GM12878 (cell line): ENCODE measurements at regions not wholly inside any gene's neighbourhood (a gene's known extent, or its start where the extent isn't known, plus 50 kb on each side); places are given as distances from the start of the nearest gene placed in this dataset.
"Not testable (repeated sequence)": the region's sequence is repeated elsewhere in the genome, so short reads cannot be mapped to it uniquely, and the experiment has no call there.

Experiments used
- ATAC-seq: fragments of 200-7000 bp; cut with Tn5 transposase; 3 replicates; pipeline ENCODE4 v1.9.1; 2020; ENCODE audit warnings: mild to moderate bottlenecking, moderate library complexity
- BruUV-seq: library from RNA; stranded (reverse); fragments of 400-500 nt; replicated peaks from 2 replicates; lab custom pipeline; 2021; lab: Mats Ljungman, UMichigan
- CTCF ChIA-PET: fragments of 300-600 bp; sonication (Branson Sonifier 250); formaldehyde crosslinking; extraction: SDS; loops from one replicate; lab custom pipeline; 2021; ENCODE audit warnings: inconsistent platforms; lab: Yijun Ruan, JAX
- POLR2A ChIA-PET: fragments of 350-600 bp; formaldehyde crosslinking; extraction: SDS; loops from one replicate; lab custom pipeline; 2021; ENCODE audit warnings: inconsistent platforms; lab: Charles Lee
- RAD21 ChIA-PET: fragments of 300-600 bp; sonication (Branson Sonifier 250); formaldehyde crosslinking; loops from one replicate; lab custom pipeline; 2023; ENCODE audit warnings: antibody characterized with exemption; ENCODE audit not compliant: unreplicated experiment; lab: Charles Lee
- SMC1A ChIA-PET: fragments of 300-600 bp; sonication (Branson Sonifier 250); formaldehyde crosslinking; loops from one replicate; lab custom pipeline; 2023; ENCODE audit not compliant: unreplicated experiment, uncharacterized antibody; lab: Charles Lee
- DNase-seq: peaks from one replicate; pipeline ENCODE4 v3.0.0-alpha.2; 2011; ENCODE audit warnings: low read depth, low spot score
- FAIRE-seq: peaks from 3 replicates; lab custom pipeline; 2011; peaks lifted over from hg19 to GRCh38; lab: Jason Lieb, UNC
- H2AFZ ChIP-seq: 2 replicates; pipeline ENCODE4 v1.6.0; 2011; ENCODE audit warnings: low read depth, low read length, control low read depth; ENCODE audit not compliant: control insufficient read depth
- H3K27ac ChIP-seq: 2 replicates; pipeline ENCODE4 v1.5.1; 2011; ENCODE audit warnings: control low read depth; ENCODE audit not compliant: control insufficient read depth, insufficient read depth
- H3K27me3 ChIP-seq, 2 experiments: replicated peaks in 1 of 2; 2 replicates each; pipeline versions ENCODE4 v1.6.0 to v1.6.1; 2011; ENCODE audit warnings: low read length in 1 of 2; ENCODE audit not compliant: control insufficient read depth in 2 of 2, insufficient read depth in 2 of 2
- H3K36me3 ChIP-seq, 2 experiments: 2 replicates each; pipeline ENCODE4 v1.5.1; 2011; ENCODE audit warnings: low read length in 1 of 2; ENCODE audit not compliant: control insufficient read depth in 2 of 2, insufficient read depth in 2 of 2
- H3K4me1 ChIP-seq: 2 replicates; pipeline ENCODE4 v1.6.1; 2011; ENCODE audit warnings: mild to moderate bottlenecking, low read length, moderate library complexity, mixed read lengths; ENCODE audit not compliant: control insufficient read depth, insufficient read depth
- H3K4me2 ChIP-seq: 2 replicates; pipeline ENCODE4 v1.6.0; 2011; ENCODE audit warnings: control low read depth; ENCODE audit not compliant: control insufficient read depth, insufficient read depth
- H3K4me3 ChIP-seq: fragments of 200-600 bp; sonication (generic); 2 replicates; pipeline ENCODE4 v1.5.1; 2016
- H3K79me2 ChIP-seq: 2 replicates; pipeline ENCODE4 v1.6.0; 2011; ENCODE audit warnings: low read length; ENCODE audit not compliant: control insufficient read depth, insufficient read depth
- H3K9ac ChIP-seq: 2 replicates; pipeline ENCODE4 v1.8.0; 2011; ENCODE audit warnings: low read length, control low read depth, mixed read lengths; ENCODE audit not compliant: control insufficient read depth, insufficient read depth
- H3K9me3 ChIP-seq: replicated peaks from 3 replicates; pipeline ENCODE4 v1.5.1; 2011; ENCODE audit warnings: mild to moderate bottlenecking, low read length; ENCODE audit not compliant: control insufficient read depth, insufficient read depth
- H4K20me1 ChIP-seq: 2 replicates; pipeline ENCODE4 v1.6.0; 2011; ENCODE audit not compliant: control insufficient read depth, insufficient read depth
- BCL11A ChIP-seq: IDR thresholded peaks from 2 replicates; pipeline ENCODE4 v1.6.1; 2011; ENCODE audit warnings: low read depth, low read length
- IRF3 ChIP-seq: fragments of 450-650 bp; IDR thresholded peaks from 2 replicates; pipeline ENCODE4 v1.6.1; 2014; ENCODE audit warnings: mild to moderate bottlenecking
- IRF4 ChIP-seq: IDR thresholded peaks from 2 replicates; pipeline ENCODE4 v1.6.1; 2011; ENCODE audit warnings: low read depth, low read length
- NFIC ChIP-seq: IDR thresholded peaks from 2 replicates; pipeline ENCODE4 v1.6.1; 2012; ENCODE audit warnings: low read depth, mild to moderate bottlenecking, inconsistent platforms, low read length, moderate library complexity
- RB1 ChIP-seq: fragments of 450-650 bp; formaldehyde crosslinking; IDR thresholded peaks from 2 replicates; pipeline ENCODE4 v1.6.1; 2017; ENCODE audit warnings: mild to moderate bottlenecking, borderline replicate concordance
- SMAD5 ChIP-seq: IDR thresholded peaks from 2 replicates; pipeline ENCODE4 v1.6.1; 2016; ENCODE audit warnings: antibody characterized with exemption, low read depth
- SPI1 ChIP-seq: IDR thresholded peaks from 2 replicates; pipeline ENCODE4 v1.6.1; 2011; ENCODE audit warnings: low read depth, mild to moderate bottlenecking, low read length, moderate library complexity, borderline replicate concordance; ENCODE audit not compliant: insufficient read depth
- TAF1 ChIP-seq: IDR thresholded peaks from 2 replicates; pipeline ENCODE4 v1.6.1; 2011; ENCODE audit warnings: mild to moderate bottlenecking, low read depth, low read length, borderline replicate concordance
- WGBS: methylation state at CpG from one replicate; pipeline ENCODE4 v1.1.6; 2016; ENCODE audit warnings: low lambda C conversion rate; ENCODE audit not compliant: insufficient replicate concordance, insufficient coverage; ENCODE audit errors: missing lambda C conversion rate; 5-methylcytosine and 5-hydroxymethylcytosine counted together
- in situ Hi-C: fragments of 300-500 bp; cut with MboI; formaldehyde crosslinking; loops from 9 replicates; pipeline ENCODE4 v1.14.3; 2018; ENCODE audit warnings: mixed read lengths
- intact Hi-C: fragments of 100-400 bp; cut with micrococcal nuclease; formaldehyde crosslinking; loops from one replicate; pipeline ENCODE4 v1.14.2; 2022; ENCODE audit not compliant: unreplicated experiment
- TF ChIP-seq, protein P1 (sequence below): IDR thresholded peaks from 2 replicates; pipeline ENCODE4 v1.6.1; 2011; ENCODE audit warnings: low read depth, low read length, improper control_type of control experiment, borderline replicate concordance
- TF ChIP-seq, protein P2 (sequence below): fragments of 450-650 bp; formaldehyde crosslinking; IDR thresholded peaks from 2 replicates; pipeline ENCODE4 v1.4.0; 2022; ENCODE audit warnings: mild to moderate bottlenecking, moderate library complexity

- TF ChIP-seq, protein P1, sequence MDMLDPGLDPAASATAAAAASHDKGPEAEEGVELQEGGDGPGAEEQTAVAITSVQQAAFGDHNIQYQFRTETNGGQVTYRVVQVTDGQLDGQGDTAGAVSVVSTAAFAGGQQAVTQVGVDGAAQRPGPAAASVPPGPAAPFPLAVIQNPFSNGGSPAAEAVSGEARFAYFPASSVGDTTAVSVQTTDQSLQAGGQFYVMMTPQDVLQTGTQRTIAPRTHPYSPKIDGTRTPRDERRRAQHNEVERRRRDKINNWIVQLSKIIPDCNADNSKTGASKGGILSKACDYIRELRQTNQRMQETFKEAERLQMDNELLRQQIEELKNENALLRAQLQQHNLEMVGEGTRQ = no peak
- TF ChIP-seq IRF4 = no peak
- no peak for TF ChIP-seq TAF1
- TF ChIP-seq, protein P2, sequence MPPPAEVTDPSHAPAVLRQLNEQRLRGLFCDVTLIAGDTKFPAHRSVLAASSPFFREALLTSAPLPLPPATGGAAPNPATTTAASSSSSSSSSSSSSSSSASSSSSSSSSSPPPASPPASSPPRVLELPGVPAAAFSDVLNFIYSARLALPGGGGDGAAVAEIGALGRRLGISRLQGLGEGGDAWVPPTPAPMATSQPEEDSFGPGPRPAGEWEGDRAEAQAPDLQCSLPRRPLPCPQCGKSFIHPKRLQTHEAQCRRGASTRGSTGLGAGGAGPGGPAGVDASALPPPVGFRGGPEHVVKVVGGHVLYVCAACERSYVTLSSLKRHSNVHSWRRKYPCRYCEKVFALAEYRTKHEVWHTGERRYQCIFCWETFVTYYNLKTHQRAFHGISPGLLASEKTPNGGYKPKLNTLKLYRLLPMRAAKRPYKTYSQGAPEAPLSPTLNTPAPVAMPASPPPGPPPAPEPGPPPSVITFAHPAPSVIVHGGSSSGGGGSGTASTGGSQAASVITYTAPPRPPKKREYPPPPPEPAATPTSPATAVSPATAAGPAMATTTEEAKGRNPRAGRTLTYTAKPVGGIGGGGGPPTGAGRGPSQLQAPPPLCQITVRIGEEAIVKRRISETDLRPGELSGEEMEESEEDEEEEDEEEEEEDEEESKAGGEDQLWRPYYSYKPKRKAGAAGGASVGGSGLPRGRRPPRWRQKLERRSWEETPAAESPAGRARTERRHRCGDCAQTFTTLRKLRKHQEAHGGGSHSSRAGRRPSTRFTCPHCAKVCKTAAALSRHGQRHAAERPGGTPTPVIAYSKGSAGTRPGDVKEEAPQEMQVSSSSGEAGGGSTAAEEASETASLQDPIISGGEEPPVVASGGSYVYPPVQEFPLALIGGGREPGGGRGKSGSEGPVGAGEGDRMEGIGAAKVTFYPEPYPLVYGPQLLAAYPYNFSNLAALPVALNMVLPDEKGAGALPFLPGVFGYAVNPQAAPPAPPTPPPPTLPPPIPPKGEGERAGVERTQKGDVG (CRISPR knock-in tag) = no peak
- no peak for TF ChIP-seq NFIC
- no peak for TF ChIP-seq RB1
- TF ChIP-seq SPI1 = no peak
- no peak for TF ChIP-seq SMAD5
- TF ChIP-seq BCL11A = no peak
- no peak for TF ChIP-seq IRF3
These were observed 281.0 kb upstream of the DEPDC1 start (continued) for GRCh38 chr1:68777851-68778250.

GRCh38 chr1:68779841-68780240 lies 283.0 kb upstream of the DEPDC1 start:
- ATAC-seq, H3K4me2 ChIP-seq, H3K36me3 ChIP-seq, POLR2A ChIA-PET, BruUV-seq, H2AFZ ChIP-seq, in situ Hi-C loops, H3K9me3 ChIP-seq, H3K9ac ChIP-seq, H3K27ac ChIP-seq, intact Hi-C loops, CTCF ChIA-PET, SMC1A ChIA-PET, FAIRE-seq, RAD21 ChIA-PET, DNase-seq, H3K27me3 ChIP-seq, H4K20me1 ChIP-seq, H3K4me1 ChIP-seq, H3K4me3 ChIP-seq, H3K79me2 ChIP-seq: not testable (repeated sequence)
- 0% methylated on average over 1 of the region's 1 CpG for WGBS
